Stimulated activated CD4-positive, alpha-beta T cell treated with anti-CD3 and anti-CD28 coated beads, Interleukin-2, amount 100 ng/mL, for 4 hours (primary cell): ENCODE measurements at regions not wholly inside any gene's neighbourhood (a gene's known extent, or its start where the extent isn't known, plus 50 kb on each side); places are given as distances from the start of the nearest gene placed in this dataset.

Experiments used
- DNase-seq: peaks from one replicate; pipeline ENCODE4 v3.0.0-alpha.2; 2020; ENCODE audit warnings: low read depth

DNA sequence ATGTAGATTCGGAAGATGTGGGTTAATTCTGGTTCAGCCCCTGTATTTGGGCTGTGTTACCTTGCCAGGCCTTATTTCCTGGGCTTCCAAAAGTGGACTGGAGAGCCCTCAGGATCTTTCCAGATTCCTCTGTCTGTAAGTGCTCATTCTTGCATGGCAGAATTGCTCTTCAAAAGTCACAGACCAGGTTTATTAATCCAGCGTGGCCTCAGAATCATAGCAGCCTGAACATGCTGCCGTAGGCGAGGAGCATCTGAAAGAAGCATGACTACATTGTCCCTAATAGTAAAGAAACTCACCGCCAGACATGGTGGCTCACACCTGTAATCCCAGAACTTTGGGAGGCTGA is 307.8 kb downstream of the GADD45G start:
- DNase-seq: no peak

DNA sequence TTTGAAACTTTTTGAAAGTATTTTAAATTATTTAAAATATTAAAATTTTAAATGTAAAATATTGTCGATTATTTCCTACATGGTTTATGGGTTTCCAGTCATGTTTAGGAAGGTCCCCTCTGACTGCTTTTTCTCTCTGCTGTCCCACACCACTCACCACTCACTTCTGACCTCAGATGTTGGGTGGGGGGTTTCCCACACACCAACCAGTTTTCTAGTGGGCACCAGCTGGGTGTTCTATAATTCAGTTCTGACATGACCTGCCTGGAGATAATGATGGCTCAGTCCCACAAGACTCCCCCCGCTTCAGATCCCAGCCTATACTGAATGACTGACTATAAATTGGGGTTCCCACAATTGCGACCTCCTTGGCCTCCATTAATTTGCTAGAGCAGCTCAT is 310.4 kb downstream of the GADD45G start:
- DNase-seq: no peak

DNA sequence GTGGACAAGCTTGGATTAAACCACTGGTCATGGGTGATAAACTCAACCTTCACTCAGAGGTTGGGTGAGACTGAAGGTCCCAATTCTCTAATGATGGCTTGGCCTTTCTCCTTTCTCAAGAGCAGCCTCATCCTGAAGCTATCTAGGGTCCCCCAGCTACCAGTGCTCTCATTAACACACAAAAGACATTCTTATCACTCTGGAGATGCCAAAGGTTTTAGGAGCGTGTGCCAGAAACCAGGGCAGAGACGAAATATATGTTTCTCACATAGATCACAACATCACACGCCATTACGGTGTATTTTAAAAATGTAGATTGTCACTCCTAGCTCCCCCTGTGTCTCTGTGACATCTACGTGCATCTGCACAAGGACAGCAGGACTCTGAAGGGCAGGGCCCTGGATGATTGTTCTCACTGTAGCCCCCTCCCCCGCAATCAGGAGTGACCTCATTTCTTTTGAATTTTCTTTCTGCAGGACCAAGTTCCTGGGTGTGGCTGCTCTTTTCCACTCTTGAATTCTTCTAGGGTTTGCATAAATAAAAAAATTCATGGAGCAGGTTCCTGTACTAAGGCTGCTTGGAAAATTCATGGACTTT is 311.3 kb downstream of the GADD45G start:
- DNase-seq: no peak

DNA sequence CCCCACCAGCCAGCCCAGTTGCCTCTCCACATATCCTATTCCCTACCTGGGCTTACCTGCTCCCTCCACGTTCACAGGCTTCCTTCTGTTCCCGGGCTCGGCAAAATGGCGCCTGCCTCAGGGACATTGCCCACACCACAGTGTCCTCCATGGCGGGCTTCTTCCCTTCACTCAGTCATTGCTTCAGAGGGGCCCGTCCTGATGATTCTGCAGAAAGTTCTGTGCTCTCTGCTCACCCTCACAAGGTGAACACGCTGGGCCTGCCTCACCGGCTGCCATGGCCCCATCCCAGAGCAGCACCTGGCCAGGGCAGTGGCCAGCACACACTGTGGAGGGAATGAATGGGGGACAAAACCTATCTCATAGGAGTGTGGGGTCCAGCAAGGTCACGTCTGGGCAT is 313.0 kb downstream of the GADD45G start:
- no peak for DNase-seq

- peak; percentile 9 for DNase-seq
Observed at GRCh38 chr9:89919171-89919681, 314.4 kb downstream of the GADD45G start.

DNA sequence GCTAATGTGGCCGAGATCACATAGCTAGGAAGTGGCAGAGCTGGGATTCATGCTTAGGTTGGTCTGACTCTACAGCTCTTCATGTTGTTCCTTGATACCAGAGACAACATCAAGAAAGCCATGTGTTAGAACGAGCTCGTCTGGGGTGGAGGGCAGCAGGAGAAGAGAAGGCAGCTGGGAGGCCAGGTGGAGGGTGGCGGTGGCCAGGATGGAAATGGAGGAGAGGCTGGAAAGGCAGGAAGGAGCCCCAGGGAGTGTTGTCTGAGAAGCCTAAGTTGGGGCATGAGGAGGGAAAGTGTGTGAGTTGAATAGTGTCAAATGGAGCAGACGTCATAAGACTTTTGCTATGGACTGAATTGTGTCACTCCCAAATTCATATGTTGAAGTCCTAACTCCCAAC is 315.3 kb downstream of the GADD45G start:
- DNase-seq: no peak

DNA sequence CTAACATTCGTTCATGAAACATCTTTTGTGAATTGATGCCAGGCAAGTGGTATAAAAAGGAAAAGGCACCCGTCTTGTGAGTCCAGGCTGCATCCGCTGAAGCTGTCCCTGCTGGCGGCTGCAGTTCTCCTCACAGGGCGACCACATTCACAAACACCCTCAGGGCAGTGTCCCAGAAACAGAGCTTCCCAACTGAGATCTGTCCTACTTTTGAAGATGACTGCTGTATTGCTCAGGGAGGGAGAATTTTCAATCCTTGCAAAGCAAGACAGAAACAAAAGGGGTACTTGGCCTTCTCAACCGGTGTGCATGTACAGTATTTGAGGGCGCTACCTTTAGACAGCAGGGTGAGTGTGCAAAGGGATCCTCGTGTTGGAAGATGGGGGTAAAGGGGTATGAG is 316.1 kb downstream of the GADD45G start:
- DNase-seq: no peak

DNA sequence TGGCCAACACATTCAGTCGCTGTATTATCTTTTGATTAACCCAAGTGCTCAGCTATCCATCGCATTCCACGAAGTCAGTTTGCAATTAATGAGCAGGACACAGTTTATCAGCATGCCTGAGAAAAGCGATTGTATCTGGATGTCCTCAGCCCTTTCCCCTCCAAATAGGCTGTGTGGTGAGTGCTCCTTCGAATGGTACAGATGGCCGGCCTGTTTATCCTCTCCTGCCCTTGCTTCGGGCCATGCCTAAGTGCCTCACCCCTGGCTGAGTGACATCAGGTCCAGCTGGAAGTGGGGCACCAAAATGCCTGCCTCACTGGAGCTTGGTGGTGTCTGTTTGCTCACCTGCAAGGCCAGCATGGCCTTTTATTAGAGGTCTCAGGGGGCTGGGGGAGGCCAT is 317.3 kb downstream of the GADD45G start:
- no peak for DNase-seq

- no peak for DNase-seq
Observed at GRCh38 chr9:89923174-89923573, 318.4 kb downstream of the GADD45G start.

- peak; percentile 39 for DNase-seq
Observed at GRCh38 chr9:89923961-89924504, 319.2 kb downstream of the GADD45G start.

GRCh38 chr9:89924611-89925010 is 319.8 kb downstream of the GADD45G start:
- no peak for DNase-seq

- DNase-seq: no peak
Observed at GRCh38 chr9:89926167-89926566, 321.4 kb downstream of the GADD45G start.

DNA sequence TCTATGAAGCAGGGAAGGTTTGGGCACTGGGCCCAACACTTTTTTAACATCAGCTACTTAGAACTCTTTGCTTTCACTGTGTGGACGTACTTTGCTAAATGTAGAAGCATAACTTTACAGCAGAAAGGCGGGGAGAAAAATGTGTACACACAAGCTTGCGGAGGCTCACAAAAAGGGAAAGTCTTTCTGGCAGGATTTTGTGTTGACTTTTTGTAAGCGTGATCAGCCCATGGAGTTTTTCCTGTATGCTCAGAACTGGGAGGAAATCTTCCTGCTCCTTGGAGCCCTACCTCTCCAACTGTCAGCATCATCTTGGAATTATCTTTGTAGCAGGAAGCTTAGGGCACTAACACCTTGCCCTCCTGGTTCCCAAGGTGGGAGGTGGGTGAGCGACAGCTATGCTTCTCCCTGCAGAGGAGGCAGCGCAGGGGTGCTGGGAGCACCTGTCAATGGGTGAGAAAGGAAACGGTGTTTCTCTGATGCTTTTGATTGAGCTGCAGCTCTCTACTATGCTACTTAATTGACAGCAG is 321.9 kb downstream of the GADD45G start:
- DNase-seq: no peak

- no peak for DNase-seq
Observed at GRCh38 chr9:89928106-89928505, 323.3 kb downstream of the GADD45G start.

DNA sequence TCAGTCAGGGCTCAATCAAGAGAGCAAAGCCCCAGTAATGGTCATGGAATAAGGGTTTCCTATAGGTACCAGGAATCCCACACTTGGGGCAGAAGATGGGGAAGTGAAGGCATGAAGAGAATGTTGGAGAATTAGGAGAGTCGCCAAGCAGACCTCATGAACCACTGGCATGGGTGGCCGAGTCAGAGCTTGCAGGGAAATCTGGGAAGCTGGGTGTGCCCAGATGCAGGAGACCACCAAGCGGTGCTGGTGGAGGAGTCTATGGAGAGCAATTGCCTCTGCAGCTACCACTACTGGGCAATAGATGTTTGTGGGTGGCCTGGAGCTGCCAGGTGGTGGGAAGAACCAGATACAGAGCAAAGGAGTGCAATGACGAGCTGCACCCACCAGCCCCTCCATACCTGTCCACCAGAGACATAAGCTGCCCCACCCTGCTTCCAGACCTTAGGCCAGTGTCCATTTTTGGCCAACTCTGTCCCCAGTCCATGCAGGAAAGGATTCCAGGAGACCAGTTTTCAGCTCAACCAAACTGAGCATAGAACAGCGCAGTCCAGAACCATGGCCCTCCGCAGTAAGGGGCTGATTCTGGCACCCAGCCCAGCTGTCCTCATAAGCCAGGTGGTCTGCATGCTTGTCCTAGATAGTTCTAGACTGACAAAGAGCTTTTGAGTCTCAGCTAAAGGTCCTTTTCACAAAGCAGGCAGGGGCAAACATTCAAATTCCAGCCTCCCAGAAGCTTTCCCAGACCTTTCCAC is 323.9 kb downstream of the GADD45G start:
- DNase-seq: no peak

DNA sequence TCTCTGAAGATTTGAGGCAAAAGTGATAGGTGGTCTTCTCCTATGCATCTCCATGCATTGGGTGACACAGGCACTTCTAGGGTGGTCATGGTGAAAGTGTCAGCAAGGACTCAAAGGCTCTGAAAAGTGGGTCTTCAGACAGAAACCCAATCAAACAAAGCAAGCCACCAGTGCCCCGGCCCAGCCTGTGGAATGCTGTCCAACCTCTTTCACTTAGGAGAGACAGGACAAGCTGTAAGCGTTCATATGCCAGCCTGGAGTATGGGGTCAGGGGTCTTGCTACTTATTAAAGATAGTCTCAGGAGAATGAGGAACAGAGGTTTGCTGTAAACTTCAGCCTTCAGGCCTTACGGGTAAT is 324.5 kb downstream of the GADD45G start:
- no peak for DNase-seq

DNA sequence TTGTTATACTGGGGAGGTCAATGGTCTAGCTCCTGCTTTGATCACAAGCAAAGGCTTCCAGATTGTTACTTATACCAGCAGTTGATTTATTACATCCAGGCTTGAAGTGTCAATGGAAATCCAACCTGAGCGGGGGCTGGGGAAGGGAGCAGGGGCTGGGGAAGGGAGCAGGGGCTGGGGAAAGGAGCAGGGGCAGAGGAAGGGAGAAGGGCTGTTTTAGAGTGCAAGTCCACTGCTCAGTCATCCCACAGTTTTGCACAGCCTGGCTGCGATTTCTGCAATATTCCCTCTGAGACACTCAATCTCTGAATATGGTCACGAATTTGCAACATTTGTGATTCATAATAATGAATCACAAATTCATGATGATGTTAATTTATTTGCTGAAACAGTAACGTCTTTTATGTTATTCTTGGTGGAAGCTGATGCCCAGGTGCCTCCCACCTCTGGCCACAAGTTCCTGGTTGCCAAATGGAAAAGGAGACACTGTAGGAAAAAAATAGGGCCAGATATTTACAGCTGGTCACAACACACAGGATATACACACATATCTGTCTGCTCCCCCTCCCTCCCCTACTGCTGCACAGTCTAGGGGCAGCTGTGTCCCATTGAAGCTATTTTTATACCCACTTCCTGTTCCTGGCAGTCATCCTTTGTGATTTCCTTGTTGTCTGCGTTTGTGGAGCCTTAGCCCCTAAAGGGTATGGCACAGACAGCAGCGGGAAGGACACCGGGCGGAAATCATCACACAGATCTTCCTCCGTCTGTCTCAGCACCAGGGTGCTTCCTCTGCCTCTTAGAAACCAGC is 325.1 kb downstream of the GADD45G start:
- DNase-seq: no peak

GRCh38 chr9:89933578-89933977 is 328.8 kb downstream of the GADD45G start:
- DNase-seq: no peak

DNA sequence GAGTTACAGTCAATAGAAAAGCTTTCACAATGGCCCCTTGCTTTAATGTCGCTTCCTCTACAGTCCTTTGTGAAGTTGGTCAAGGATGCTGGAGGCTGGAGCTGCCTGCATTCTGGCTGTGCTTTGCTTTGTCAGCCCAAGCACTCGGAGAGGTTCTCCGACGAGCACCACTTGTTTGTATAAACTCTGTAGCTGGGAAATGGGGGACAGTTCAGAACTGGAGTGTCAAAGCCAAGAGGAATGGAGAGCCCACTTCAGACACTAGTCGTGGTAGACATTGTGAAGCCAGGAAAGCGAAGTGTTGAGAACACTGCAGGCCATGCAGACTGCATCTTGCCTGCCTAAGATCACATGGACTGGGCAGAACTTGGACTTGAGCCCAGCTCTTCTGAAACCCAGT is 330.3 kb downstream of the GADD45G start:
- no peak for DNase-seq

DNA sequence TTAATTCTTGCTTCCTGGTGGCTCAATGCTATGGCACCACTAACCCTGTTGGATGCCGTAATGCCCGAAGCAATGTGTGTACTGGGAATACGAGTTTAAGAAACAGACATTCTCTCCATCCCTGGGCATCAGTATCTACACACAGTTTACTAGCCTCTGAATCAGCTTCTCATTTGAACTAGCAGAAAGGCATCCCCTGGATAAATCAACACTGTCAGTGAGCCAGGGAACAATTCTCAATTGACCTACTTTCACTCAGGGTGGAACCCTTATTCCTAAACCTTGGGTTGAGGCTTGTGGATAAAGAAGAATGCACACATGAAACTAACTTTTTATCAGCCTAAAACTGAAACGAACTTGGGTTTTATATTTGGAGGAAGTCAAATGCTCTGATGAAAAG is 331.0 kb downstream of the GADD45G start:
- DNase-seq: no peak

- DNase-seq: no peak
Observed at GRCh38 chr9:89937051-89937450, 332.2 kb downstream of the GADD45G start.

GRCh38 chr9:89939181-89939580 is 334.4 kb downstream of the GADD45G start:
- no peak for DNase-seq
